ENCODE measurements at regions not wholly inside any gene's neighbourhood (a gene's known extent, or its start where the extent isn't known, plus 50 kb on each side); places are given as distances from the start of the nearest gene placed in this dataset.

DNA sequence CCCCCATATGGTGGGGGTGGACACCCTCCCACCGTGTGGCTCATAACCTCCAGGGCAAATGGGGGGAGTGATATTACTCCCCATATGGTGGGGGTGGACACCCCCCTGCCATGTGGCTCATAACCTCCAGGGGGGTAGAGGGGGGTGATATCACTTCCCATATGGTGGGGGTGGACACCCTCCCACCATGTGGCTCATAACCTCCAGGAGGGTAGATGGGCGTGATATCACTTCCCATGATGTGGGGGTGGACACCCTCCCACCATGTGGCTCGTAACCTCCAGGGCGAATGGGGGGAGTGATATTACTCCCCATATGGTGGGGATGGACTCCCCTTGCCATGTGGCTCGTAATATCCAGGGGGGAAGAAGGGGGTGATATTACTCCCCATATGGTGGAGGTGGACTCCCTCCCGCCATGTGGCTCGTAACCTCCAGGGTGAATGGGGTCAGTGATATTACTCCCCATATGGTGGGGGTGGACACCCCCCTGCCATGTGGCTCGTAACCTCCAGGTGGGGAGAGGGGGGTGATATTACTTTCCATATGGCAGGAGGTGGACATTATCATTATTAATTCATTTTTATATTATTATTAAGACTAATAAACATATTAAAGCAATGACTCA lies 51.2 kb upstream of the OXA1L start:
- ATAC-seq = no peak
- TF ChIP-seq TCF4 (CRISPR knock-in tag; IDR thresholded peaks at IDR 0.05; ENCODE audit: borderline replicate concordance) (no peak), TOX (CRISPR knock-in tag; IDR thresholded peaks at IDR 0.05; ENCODE audit: borderline replicate concordance) (no peak), POU6F1 (CRISPR knock-in tag; IDR thresholded peaks at IDR 0.05; ENCODE audit: borderline replicate concordance, low read depth) (no peak), ZNF565 (CRISPR knock-in tag; conservative IDR thresholded peaks at IDR 0.05; ENCODE audit: low read depth) (no peak), ZNF8 (CRISPR knock-in tag; IDR thresholded peaks at IDR 0.05) (no peak), ISL1 (CRISPR knock-in tag; IDR thresholded peaks at IDR 0.05) (no peak), ZNF70 (CRISPR knock-in tag; IDR thresholded peaks at IDR 0.05) (no peak), ZC3H10 (CRISPR knock-in tag; IDR thresholded peaks at IDR 0.05) (no peak), SNAI2 (CRISPR knock-in tag; IDR thresholded peaks at IDR 0.05) (no peak), OSR1 (CRISPR knock-in tag; IDR thresholded peaks at IDR 0.05) (no peak)
- TF ChIP-seq, protein P1, sequence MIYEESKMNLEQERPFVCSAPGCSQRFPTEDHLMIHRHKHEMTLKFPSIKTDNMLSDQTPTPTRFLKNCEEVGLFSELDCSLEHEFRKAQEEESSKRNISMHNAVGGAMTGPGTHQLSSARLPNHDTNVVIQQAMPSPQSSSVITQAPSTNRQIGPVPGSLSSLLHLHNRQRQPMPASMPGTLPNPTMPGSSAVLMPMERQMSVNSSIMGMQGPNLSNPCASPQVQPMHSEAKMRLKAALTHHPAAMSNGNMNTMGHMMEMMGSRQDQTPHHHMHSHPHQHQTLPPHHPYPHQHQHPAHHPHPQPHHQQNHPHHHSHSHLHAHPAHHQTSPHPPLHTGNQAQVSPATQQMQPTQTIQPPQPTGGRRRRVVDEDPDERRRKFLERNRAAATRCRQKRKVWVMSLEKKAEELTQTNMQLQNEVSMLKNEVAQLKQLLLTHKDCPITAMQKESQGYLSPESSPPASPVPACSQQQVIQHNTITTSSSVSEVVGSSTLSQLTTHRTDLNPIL (CRISPR knock-in tag; IDR thresholded peaks at IDR 0.05; ENCODE audit: low read depth) = no peak

GRCh38 chr14:22715890-22716289 lies 50.6 kb upstream of the OXA1L start:
- ATAC-seq = no peak
- TF ChIP-seq BACH2 (CRISPR knock-in tag; IDR thresholded peaks at IDR 0.05; ENCODE audit: borderline replicate concordance) (no peak), TCF4 (CRISPR knock-in tag; IDR thresholded peaks at IDR 0.05; ENCODE audit: borderline replicate concordance) (no peak), GLIS3 (CRISPR knock-in tag; IDR thresholded peaks at IDR 0.05) (no peak), ZFP30 (CRISPR knock-in tag; IDR thresholded peaks at IDR 0.05) (no peak)
